Activated gamma-delta T cell treated with Interleukin-2 at 50 U/mL for 16 hours (primary cell): ENCODE measurements at regions not wholly inside any gene's neighbourhood (a gene's known extent, or its start where the extent isn't known, plus 50 kb on each side); places are given as distances from the start of the nearest gene placed in this dataset.
"Not testable (repeated sequence)": the region's sequence is repeated elsewhere in the genome, so short reads cannot be mapped to it uniquely, and the experiment has no call there.

ENCODE experiments used
- DNase-seq: peaks from one replicate; pipeline ENCODE4 v3.0.0-alpha.2; 2020

DNA sequence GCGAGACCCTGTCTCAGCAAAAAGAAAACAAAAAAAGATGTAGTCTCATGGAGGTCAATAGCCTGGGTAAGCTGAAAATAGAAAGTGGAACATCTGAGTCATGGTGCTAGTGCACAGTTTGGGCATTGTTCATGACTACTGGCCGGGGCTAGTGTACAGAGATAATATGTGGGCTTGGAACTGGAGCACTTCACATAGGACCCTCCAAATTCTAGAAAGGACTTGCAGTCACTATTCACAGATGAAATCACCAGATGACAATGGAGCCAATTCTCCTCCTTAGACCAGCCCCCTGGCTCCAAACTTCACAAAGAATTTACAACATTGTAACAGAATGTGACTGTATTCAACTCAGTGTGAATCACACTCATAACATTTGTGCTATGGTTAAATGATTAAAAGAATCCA, 367.8 kb upstream of the SLC7A11 start:
- DNase-seq = no peak

- no peak for DNase-seq
These were observed 362.4 kb upstream of the SLC7A11 start for GRCh38 chr4:138604556-138604955.

GRCh38 chr4:138602664-138603063, 360.5 kb upstream of the SLC7A11 start:
- no peak for DNase-seq

DNA sequence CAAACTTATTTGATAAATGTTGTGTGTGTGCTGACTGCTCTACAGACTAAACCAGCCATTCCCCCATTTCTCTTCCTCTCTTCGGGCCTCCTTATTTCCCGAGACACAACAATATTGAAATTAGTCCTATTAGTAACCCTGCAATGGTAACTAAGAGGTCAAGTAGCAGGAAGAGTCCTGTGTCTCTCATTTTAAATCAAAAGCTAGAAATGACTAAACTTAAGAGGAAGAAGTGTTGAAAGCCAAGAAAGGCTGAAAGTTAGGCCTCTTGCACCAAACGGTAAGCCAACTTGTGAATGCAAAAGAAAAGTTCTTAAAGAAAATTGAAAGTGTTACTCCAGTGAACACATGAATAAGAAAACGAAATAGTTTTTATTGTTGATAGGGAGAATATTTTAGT, 357.8 kb upstream of the SLC7A11 start:
- no peak for DNase-seq

- no peak for DNase-seq
These were observed 356.1 kb upstream of the SLC7A11 start for GRCh38 chr4:138598226-138598625.

DNA sequence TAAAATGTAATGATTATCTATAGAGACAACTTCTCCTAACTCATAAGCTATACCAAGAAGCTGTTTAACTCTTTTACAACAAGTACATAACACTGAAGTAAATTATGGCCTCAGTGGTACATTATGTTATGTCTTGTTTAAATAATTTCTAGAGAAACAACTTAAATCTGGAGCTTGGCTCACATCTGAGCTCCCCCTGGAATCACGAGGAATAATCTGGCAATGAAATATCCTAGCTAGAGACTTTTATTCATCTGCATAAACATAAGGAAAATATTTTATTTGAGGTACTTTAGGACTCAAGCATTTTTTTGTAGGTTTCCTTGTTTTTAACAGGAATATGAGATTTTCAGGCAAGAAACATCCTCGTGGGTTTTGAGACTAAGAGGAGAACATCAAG, 354.7 kb upstream of the SLC7A11 start:
- DNase-seq = no peak

GRCh38 chr4:138595731-138596460, 353.7 kb upstream of the SLC7A11 start:
- no peak for DNase-seq

- no peak for DNase-seq
These were observed 353.0 kb upstream of the SLC7A11 start for GRCh38 chr4:138595171-138595570.

GRCh38 chr4:138592796-138593195, 350.6 kb upstream of the SLC7A11 start:
- no peak for DNase-seq

GRCh38 chr4:138591808-138592207, 349.7 kb upstream of the SLC7A11 start:
- no peak for DNase-seq

- no peak for DNase-seq
These were observed 346.4 kb upstream of the SLC7A11 start for GRCh38 chr4:138588501-138588900.

DNA sequence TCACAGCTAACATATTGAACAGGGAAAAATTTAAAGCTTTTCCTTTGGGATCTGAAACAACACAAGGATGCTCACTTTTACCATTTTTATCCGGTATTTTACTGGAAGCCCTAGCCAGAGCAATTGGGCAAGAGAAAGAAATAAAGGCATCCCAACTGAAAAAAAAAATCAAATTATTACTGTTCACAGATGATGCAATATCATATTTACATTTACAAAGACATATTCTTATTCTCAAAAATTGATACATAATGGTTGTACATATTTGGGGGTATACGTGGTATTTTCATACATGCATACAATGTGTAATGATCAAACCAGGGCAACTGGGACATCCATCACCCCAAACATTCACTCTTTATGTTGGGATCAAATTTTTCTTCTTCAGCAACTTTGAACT, 337.0 kb upstream of the SLC7A11 start:
- no peak for DNase-seq

GRCh38 chr4:138577826-138578225, 335.7 kb upstream of the SLC7A11 start:
- not testable (repeated sequence) for DNase-seq

DNA sequence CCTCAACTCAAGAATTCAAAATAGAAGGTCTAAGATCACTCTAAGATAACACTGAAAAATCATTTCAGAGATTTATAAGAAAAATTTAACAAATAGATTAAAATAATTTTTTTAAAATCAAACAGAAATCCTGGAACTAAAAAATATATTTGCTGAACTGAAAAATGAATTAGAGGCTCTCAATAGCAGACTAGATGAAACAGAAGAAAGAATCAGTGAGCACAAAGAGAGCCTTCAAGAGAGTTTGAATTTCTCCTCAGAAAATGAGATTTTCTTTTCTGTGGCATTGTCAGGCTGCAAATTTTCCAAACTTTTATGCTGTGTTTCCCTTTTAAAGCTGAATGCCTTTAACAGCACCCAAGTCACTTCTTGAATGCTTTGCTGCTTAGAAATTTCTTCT, 335.0 kb upstream of the SLC7A11 start:
- DNase-seq = no peak

DNA sequence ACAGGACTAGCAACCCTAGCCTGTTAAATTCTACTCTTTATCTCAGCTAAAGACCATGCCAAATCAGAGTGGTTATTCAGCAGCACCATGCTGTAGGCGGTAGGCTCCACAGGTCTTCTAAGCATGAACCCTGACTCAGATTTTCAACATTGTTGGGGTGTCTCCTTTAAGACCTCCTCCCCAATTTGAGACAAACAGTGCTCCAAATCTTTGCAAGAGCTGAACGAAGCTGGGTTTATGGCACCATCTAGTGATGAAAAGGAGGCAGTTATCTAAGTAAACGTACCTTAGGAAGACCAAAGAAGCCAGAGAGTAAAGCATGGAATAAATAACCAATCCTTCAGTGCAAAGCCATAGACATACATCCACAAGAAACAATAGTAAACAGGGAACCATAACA, 334.5 kb upstream of the SLC7A11 start:
- no peak for DNase-seq

GRCh38 chr4:138573246-138573645, 331.1 kb upstream of the SLC7A11 start:
- DNase-seq = no peak

- DNase-seq = no peak
These were observed 329.9 kb upstream of the SLC7A11 start for GRCh38 chr4:138572007-138572406.

DNA sequence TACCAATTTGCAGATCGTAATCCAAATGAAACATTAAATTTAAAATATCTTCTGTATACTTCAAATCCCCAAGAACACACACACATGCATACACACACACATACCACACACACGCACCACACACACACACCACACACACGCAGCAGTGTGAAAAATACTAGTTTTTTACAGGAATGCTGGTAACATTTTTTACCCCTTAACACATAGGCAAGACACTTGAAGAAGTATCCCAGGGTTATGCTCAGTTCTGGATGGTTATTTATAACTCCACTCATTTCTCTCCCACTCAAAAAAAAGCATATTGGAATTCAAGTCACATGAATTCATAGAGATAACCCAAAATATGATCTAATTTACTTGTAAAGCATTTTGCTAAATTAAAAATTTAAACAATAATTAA, 325.5 kb upstream of the SLC7A11 start:
- DNase-seq = no peak

DNA sequence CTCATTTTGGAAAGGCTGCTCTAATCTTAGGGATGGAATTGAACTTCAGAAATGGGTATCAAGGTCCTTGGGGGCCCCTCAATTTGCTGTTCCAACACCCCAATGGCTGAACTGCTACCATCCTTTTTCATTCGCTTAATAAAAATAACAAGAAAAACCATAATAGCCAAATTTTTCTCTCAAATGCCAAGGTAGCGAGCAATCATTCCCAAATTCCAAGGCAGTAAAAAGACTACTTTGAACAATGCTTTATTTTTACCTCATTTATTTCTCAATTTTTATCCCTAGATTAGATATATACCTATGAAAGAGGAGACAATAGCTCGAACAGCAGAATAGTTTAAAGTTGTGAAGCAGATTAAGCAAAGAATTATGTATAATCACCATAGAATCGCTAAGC, 323.4 kb upstream of the SLC7A11 start:
- DNase-seq = no peak

DNA sequence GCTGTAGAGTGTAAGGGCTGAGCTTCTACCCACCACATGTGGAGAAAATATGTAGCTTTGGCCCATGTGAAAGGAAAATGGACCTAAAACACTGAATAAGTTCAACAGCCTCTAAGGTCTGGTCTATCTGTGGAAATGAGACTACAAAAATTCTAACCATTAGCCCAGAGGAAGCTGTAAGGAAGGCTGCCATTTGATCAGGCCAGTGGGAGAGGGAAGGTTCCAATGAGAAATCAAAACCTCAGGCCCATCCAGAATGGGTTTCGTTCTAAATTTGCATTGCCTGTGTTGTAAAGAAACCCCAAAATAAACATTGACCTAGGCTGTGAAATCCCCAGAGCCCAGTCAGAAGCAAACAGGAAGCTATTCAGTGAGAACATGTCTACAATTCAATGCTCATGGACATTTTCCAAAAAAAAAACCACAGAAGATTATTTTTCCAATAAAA, 320.4 kb upstream of the SLC7A11 start:
- DNase-seq = no peak

DNA sequence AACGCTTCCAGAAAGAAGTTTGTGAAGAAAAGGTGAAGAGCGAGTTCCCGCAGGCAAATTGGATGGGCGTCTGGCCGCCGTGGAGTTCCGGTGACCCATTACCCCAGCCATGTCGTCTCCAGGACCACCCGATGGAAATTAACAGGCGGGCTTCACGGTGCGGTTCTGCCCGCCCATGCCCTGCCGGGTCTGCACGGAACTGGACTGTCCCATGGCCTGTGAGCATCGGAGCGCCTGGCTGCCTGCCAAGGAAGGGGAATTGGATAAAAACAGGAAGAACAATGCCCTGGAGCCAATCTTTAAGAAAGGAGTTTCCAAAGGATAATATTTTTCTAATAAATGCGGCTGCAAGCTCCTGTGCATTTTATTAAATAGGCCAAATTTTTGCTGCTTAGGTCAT, 319.8 kb upstream of the SLC7A11 start:
- no peak for DNase-seq

DNA sequence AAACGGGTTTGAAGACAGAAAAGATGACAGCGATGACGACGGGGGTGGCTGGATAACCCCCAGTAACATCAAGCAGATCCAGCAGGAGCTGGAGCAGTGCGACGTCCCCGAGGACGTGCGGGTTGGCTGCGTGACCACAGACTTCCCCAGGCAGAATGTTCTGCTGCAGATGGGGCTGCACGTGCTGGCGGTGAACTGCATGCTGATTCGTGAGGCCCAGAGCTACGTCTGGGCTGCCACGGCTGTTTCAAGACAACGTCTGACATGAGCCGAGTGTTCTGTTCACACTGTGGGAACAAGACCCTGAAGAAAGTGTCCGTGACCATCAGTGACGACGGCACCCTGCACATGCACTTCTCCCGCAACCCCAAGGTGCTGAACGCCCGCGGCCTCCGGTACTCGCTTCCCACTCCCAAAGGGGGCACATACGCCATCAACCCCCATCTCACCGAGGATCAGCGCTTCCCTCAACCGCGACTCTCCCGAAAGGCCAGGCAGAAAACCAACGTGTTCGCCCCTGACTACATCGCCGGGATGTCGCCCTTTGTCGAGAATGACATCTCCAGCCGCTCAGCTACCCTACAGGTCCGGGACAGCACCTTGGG, 319.2 kb upstream of the SLC7A11 start:
- no peak for DNase-seq

- no peak for DNase-seq
These were observed 318.3 kb upstream of the SLC7A11 start for GRCh38 chr4:138560448-138560847.

- DNase-seq = no peak
These were observed 316.7 kb upstream of the SLC7A11 start for GRCh38 chr4:138558886-138559285.

DNA sequence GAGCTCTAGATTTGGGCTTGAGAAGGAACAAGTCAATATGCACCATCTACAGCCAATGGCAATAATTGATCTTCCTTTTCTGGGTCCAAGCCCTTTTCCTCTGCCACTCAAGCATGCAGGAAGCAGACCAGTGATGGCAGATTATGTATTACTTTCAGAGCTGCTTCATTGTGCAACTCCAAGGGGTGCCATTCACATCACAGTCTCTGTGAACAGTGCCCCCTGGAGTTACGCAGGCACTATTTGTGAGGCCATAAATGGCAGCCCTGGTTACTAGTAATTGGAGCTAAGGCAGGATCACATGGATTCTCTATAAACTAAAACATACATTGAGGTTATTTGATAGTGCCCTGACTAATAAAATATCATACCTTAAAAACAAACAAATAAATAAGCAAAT, 313.4 kb upstream of the SLC7A11 start:
- DNase-seq = no peak
